Stomach (tissue), 8 donors: ENCODE measurements at regions not wholly inside any gene's neighbourhood (a gene's known extent, or its start where the extent isn't known, plus 50 kb on each side); places are given as distances from the start of the nearest gene placed in this dataset.
A peak's percentile ranks its signal among the peaks of the same experiment; 100 is the strongest.

Experiments used
- DNase-seq, 2 donors: peaks; one replicate each; pipeline versions ENCODE4 v3.0.0 to v3.0.0-alpha.2; 2013 to 2019
- H3K27ac ChIP-seq, 5 donors: fragments of 200-600 bp in 4 of 5; sonication (generic) in 4 of 5; one replicate each; pipeline ENCODE4 v1.5.1; 2013 to 2019; ENCODE audit warnings: mild to moderate bottlenecking in 1 of 5, moderate library complexity in 1 of 5
- H3K27me3 ChIP-seq, 3 donors: fragments of 200-600 bp; sonication (generic); one replicate each; pipeline ENCODE4 v1.5.1; 2017 to 2019; ENCODE audit warnings: mixed run types in 1 of 3
- H3K36me3 ChIP-seq, 4 donors: fragments of 200-600 bp; sonication (generic); 1 replicate in 3 of 4; 2 replicates in 1 of 4; pipeline ENCODE4 v1.5.1; 2016 to 2019
- H3K4me1 ChIP-seq, 4 donors: fragments of 200-600 bp; sonication (generic); one replicate each; pipeline ENCODE4 v1.5.1; 2016 to 2019
- H3K4me3 ChIP-seq, 4 donors: fragments of 200-600 bp; sonication (generic) in 3 of 4; one replicate each; pipeline ENCODE4 v1.5.1; 2016 to 2019; ENCODE audit warnings: mild to moderate bottlenecking in 1 of 4
- H3K9me3 ChIP-seq, 4 donors: fragments of 200-600 bp; sonication (generic); one replicate each; pipeline ENCODE4 v1.5.1; 2016 to 2019
- EP300 ChIP-seq: sonication (generic); formaldehyde crosslinking; IDR thresholded peaks from one replicate; pipeline ENCODE4 v1.6.1; 2017; ENCODE audit warnings: antibody characterized with exemption
- POLR2A ChIP-seq, 4 donors: fragments of 450-650 bp; IDR thresholded peaks; one replicate each; pipeline ENCODE4 v1.6.1; 2016; ENCODE audit warnings: antibody characterized with exemption in 4 of 4, control low read depth in 2 of 4, mild to moderate bottlenecking in 1 of 4, moderate library complexity in 1 of 4
- POLR2AphosphoS5 ChIP-seq, 3 donors: sonication (generic); formaldehyde crosslinking; IDR thresholded peaks; one replicate each; pipeline ENCODE4 v1.6.1; 2016; ENCODE audit warnings: antibody characterized with exemption in 3 of 3
- WGBS, 5 donors: extraction: QIAGEN DNeasy Blood & Tissue Kit in 3 of 5; methylation state at CpG; one replicate each; pipeline versions ENCODE4 v1.1.5 to v1.1.7; 2013 to 2018; 5-methylcytosine and 5-hydroxymethylcytosine counted together
- intact Hi-C: fragments of 100-400 bp; cut with DNase I; formaldehyde crosslinking; loops from one replicate; pipeline ENCODE4 v1.15.1; 2023; ENCODE audit warnings: low total_unique reads
- TF ChIP-seq, protein P1 (sequence below), 7 experiments: fragments of 450-650 bp in 4 of 7; fragments of 200-600 bp in 3 of 7; sonication (generic) in 3 of 7; IDR thresholded peaks; one replicate each; pipeline ENCODE4 v1.5.1; 2016 to 2019; ENCODE audit warnings: antibody characterized with exemption in 7 of 7, control low read depth in 2 of 7, mild to moderate bottlenecking in 1 of 7
- donor health status: healthy with polysubstance abuse.
- donor health status: Bipolar disorder and iron deficiency.
- donor health status: healthy.

DNA sequence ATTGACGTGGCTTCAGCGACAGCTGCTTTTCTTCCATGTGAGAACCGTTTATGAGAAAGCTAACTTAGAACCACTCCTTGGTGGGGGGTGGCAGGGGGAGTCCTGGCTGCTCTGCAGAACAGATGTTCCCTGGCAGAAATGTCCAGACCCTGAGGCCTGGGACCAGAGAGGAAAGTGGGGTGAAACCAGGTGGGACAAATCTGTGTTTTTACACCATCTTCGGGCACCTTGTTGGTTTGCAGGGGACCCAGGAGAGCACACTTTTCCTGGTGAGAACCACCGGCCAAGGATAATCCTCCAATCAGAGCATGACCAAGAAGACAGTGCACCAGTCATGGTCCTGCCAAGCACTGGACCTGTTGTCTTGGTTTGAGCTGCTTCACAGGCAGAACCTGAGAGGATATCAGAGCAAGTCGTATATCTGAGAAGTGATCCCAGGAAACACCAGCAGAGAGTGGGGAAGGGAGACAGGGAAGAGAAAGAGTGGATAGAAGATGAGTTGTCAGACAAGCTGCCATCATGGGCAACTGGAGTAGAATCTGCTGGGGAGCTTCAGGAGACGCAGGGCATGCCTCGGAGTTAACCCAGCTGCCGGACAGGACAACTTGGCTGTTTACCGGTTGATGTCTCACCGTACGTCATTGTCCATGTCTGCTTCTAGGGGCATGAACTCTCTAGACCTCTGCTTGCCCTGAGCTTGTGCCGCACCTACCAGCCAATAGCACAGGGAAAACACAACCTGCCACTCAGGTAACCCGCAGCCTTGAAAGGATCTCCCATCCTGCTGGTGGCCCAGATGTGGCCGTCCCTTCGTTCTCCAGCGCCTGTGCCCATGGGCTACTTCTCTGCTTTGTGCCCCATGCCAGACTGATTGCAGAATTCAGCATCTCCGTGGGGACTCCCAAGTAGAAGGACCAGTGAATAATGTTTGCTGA lies 178.4 kb upstream of the MVB12B start:
- 78 to 81% (median 80%) methylated on average over 18 of the region's 18 CpGs for WGBS, 5 donors
- peaks cover 0 to 28% (median 20%) of the 10 kb centered on the region in 3 donors for H3K27me3 ChIP-seq
- TF ChIP-seq, protein P1, sequence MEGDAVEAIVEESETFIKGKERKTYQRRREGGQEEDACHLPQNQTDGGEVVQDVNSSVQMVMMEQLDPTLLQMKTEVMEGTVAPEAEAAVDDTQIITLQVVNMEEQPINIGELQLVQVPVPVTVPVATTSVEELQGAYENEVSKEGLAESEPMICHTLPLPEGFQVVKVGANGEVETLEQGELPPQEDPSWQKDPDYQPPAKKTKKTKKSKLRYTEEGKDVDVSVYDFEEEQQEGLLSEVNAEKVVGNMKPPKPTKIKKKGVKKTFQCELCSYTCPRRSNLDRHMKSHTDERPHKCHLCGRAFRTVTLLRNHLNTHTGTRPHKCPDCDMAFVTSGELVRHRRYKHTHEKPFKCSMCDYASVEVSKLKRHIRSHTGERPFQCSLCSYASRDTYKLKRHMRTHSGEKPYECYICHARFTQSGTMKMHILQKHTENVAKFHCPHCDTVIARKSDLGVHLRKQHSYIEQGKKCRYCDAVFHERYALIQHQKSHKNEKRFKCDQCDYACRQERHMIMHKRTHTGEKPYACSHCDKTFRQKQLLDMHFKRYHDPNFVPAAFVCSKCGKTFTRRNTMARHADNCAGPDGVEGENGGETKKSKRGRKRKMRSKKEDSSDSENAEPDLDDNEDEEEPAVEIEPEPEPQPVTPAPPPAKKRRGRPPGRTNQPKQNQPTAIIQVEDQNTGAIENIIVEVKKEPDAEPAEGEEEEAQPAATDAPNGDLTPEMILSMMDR (IDR thresholded peaks at IDR 0.05) = no peak
- TF ChIP-seq POLR2AphosphoS5 (IDR thresholded peaks at IDR 0.05) (no peak), POLR2A (IDR thresholded peaks at IDR 0.05) (no peak), EP300 (no peak)
- no peak overlapping the region for H3K4me3 ChIP-seq
- intact Hi-C loops = no loop called here
- no peaks in the 10 kb centered on the region for H3K36me3 ChIP-seq
- peaks cover 0 to 14% (median 0%) of the 10 kb centered on the region in 4 donors for H3K4me1 ChIP-seq
- DNase-seq = peak in 1 of 2 donors; percentile 8
- H3K9me3 ChIP-seq = no peaks in the 10 kb centered on the region
- no peak overlapping the region for H3K27ac ChIP-seq

DNA sequence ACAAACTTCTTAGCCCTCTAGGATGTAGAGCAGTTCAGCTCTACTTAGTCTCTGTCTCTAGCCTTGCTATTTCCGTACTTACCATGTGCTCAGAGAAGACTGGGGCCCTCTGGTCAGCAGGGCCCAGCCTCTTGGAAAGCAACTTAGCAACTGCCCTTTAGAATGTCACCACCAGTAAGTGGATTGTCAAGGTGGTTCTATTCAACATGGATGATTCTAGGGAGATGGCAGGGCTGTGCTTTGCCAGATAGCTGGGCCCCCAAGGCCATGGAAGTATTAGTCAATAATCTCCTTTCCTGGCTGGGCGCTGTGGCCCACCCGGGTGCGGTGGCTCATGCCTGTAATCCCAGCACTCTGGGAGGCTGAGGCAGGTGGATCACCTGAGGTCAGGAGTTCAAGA lies 177.6 kb upstream of the MVB12B start:
- no peak overlapping the region for H3K4me3 ChIP-seq
- DNase-seq = peak in 1 of 2 donors; percentile 5
- no peaks in the 10 kb centered on the region for H3K9me3 ChIP-seq
- intact Hi-C loops = no loop called here
- WGBS, 5 donors = 77 to 97% (median 87%) methylated on average over 4 of the region's 4 CpGs
- H3K4me1 ChIP-seq = peaks cover 0 to 14% (median 0%) of the 10 kb centered on the region in 4 donors
- no peaks in the 10 kb centered on the region for H3K36me3 ChIP-seq
- peaks cover 0 to 33% (median 20%) of the 10 kb centered on the region in 3 donors for H3K27me3 ChIP-seq
- TF ChIP-seq, protein P1 (IDR thresholded peaks at IDR 0.05) = no peak
- no peak for TF ChIP-seq POLR2A (IDR thresholded peaks at IDR 0.05)
- TF ChIP-seq EP300 = no peak
- no peak for TF ChIP-seq POLR2AphosphoS5 (IDR thresholded peaks at IDR 0.05)
- no peak overlapping the region for H3K27ac ChIP-seq

DNA sequence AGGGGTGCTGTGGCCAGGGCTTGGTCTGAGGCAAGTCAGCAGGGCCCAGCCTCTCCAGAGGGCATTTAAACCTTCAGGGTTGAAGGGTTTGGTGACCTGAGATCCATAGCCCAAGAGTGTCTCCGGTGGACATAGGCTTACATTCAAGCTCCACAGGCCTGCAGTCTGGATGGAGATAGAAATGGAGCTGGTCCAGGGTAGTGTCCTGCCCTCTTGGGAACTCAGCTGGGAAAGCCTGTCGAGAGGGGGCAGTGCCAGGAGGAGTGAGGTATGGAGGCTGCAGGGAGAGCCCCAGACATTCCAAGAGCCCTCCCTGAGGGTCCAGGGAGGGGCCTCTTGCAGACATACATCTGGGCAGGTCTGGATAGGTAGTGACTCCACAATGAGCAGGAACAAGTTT lies 177.0 kb upstream of the MVB12B start:
- no peaks in the 10 kb centered on the region for H3K9me3 ChIP-seq
- peaks cover 0 to 14% (median 0%) of the 10 kb centered on the region in 4 donors for H3K4me1 ChIP-seq
- no peaks in the 10 kb centered on the region for H3K36me3 ChIP-seq
- intact Hi-C loops = no loop called here
- DNase-seq = peak in 1 of 2 donors; percentile 1
- no peak overlapping the region for H3K4me3 ChIP-seq
- peaks cover 0 to 40% (median 20%) of the 10 kb centered on the region in 3 donors for H3K27me3 ChIP-seq
- TF ChIP-seq POLR2A (IDR thresholded peaks at IDR 0.05) = no peak
- TF ChIP-seq POLR2AphosphoS5 (IDR thresholded peaks at IDR 0.05) = no peak
- TF ChIP-seq, protein P1 (IDR thresholded peaks at IDR 0.05) = no peak
- no peak for TF ChIP-seq EP300
- 72 to 83% (median 79%) methylated on average over 2 of the region's 2 CpGs for WGBS, 5 donors
- H3K27ac ChIP-seq = no peak overlapping the region

DNA sequence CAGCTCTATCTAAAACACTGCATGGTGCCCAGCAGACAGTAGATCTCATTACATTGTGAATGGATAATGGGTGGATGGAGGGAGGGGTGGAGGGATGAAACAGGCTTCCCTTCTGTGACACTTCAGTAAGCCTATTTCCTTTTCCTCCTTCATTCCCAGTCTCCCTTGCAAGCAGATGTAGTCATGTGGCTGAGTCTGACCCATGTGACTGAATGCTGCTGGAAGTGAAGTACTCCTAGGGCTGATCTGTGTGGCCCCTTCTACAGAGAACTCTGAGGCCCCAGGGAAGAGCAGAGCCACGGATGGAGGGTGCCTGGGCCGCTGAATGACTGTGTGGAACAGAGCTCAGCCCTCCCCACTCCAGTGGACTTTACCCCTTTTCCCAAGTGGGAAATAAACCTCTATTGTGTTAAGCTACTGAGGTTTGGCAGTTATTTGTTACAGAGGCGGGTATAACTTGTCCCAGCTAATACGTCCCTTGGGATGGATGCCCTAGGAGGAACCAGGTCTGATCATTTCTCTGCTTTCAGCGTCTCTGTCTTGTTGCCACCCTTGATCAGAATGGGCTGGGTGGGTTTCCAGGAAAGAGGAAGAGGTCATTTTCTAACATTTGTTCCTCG lies 176.1 kb upstream of the MVB12B start:
- 58 to 77% (median 65%) methylated on average over 6 of the region's 6 CpGs for WGBS, 5 donors
- TF ChIP-seq EP300 (no peak), POLR2AphosphoS5 (IDR thresholded peaks at IDR 0.05) (no peak), POLR2A (IDR thresholded peaks at IDR 0.05) (no peak)
- TF ChIP-seq, protein P1 (IDR thresholded peaks at IDR 0.05) = no peak
- no peak overlapping the region for H3K27ac ChIP-seq
- H3K36me3 ChIP-seq = no peaks in the 10 kb centered on the region
- peaks cover 0 to 36% (median 16%) of the 10 kb centered on the region in 3 donors for H3K27me3 ChIP-seq
- DNase-seq = peak in 1 of 2 donors; percentile 2
- no peak overlapping the region for H3K4me3 ChIP-seq
- no peaks in the 10 kb centered on the region for H3K9me3 ChIP-seq
- intact Hi-C loops = no loop called here
- H3K4me1 ChIP-seq = peaks cover 0 to 14% (median 0%) of the 10 kb centered on the region in 4 donors
